ENCODE measurements at regions not wholly inside any gene's neighbourhood (a gene's known extent, or its start where the extent isn't known, plus 50 kb on each side); places are given as distances from the start of the nearest gene placed in this dataset.

DNA sequence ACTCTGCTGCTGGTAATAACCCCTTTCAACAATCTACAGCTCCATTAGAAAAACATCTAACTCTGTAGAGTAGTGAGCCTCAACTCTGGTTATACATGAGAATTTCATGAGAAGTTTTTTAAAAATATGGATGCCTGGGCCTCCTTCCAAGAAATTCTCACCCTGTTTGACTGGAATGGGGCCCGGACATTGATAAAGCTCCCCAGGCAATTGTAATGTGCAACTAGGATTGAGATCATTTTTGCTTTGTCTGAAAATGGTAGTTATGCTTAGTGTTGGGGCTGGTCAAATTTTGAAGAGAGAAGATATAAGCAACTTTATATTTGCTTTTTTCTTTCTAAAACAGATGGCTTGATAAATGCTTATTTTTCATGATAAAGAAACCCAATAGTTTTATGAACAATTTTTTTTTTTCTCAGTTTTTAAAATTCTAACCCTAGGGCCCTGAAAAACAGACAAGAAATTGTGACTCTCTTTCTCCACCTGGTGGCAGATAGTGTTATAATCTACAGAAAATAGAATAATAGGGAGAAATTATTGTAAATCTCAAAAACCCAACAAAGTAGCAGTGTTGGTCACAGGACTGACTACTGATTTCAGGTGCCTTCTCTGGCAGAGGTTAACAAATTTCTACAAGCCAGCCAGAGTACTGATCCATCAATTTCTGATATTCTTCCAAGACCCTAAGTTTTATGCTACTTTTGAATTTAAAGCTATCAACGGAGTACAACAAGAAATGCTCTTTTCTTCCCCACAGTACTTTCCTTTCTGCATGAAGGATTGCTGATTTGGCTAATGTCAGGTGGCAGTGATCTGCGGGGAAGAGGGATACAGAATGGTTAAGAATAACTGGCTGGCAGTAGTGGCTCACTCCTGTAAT is 174.8 kb downstream of the DKK1 start:
- H3K18ac ChIP-seq (ENCODE audit: insufficient read length, low read depth, low read length), result no peak overlapping the region
- H3K27me3 ChIP-seq (ENCODE audit: insufficient read depth, low read length), result no peaks in the 10 kb centered on the region
- no peaks in the 10 kb centered on the region for H3K9me3 Mint-ChIP-seq
- H3K27me3 Mint-ChIP-seq (ENCODE audit: low read depth), result peaks cover 2% of the 10 kb centered on the region
- no peak overlapping the region for H2BK5ac ChIP-seq (ENCODE audit: insufficient read length, low read length)
- H3K27ac Mint-ChIP-seq, result no peak overlapping the region
- H3K23me2 ChIP-seq (ENCODE audit: insufficient read length, low read depth, low read length, poor library complexity, severe bottlenecking), result no peaks in the 10 kb centered on the region
- no peak overlapping the region for H4K8ac ChIP-seq (replicated peaks; ENCODE audit: insufficient read length, low read depth, low read length)
- no peak overlapping the region for H3K56ac ChIP-seq (ENCODE audit: insufficient read length, low read depth, low read length)
- no peak overlapping the region for H3K27ac ChIP-seq (ENCODE audit: insufficient read length, low read depth, low read length)
- H3K9me3 ChIP-seq (ENCODE audit: control insufficient read depth, low read depth, low read length), result no peaks in the 10 kb centered on the region
- TF ChIP-seq, protein P1, sequence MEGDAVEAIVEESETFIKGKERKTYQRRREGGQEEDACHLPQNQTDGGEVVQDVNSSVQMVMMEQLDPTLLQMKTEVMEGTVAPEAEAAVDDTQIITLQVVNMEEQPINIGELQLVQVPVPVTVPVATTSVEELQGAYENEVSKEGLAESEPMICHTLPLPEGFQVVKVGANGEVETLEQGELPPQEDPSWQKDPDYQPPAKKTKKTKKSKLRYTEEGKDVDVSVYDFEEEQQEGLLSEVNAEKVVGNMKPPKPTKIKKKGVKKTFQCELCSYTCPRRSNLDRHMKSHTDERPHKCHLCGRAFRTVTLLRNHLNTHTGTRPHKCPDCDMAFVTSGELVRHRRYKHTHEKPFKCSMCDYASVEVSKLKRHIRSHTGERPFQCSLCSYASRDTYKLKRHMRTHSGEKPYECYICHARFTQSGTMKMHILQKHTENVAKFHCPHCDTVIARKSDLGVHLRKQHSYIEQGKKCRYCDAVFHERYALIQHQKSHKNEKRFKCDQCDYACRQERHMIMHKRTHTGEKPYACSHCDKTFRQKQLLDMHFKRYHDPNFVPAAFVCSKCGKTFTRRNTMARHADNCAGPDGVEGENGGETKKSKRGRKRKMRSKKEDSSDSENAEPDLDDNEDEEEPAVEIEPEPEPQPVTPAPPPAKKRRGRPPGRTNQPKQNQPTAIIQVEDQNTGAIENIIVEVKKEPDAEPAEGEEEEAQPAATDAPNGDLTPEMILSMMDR (conservative IDR thresholded peaks at IDR 0.05), result peak; percentile 81
- H2BK120ac ChIP-seq (ENCODE audit: low read depth, low read length, poor library complexity, severe bottlenecking), result no peak overlapping the region
- H3K4me3 Mint-ChIP-seq, result no peak overlapping the region
- no peak overlapping the region for H4K5ac ChIP-seq (ENCODE audit: insufficient read length, low read depth, low read length)
- H3K14ac ChIP-seq (ENCODE audit: insufficient read depth, low read length), result no peak overlapping the region
- no peak overlapping the region for H4K91ac ChIP-seq (ENCODE audit: insufficient read length, low read depth, low read length)
- H3K4me2 ChIP-seq (ENCODE audit: insufficient read depth, insufficient read length, low read length), result no peak overlapping the region
- no peak overlapping the region for H2BK20ac ChIP-seq (ENCODE audit: low read depth, low read length, poor library complexity, severe bottlenecking)
- WGBS (ENCODE audit: extremely low coverage, insufficient read length, low lambda C conversion rate), result no CpG with 5 or more reads among the region's 3 CpGs
- H3K9ac ChIP-seq (ENCODE audit: extremely low read depth, insufficient read length, low read length), result no peak overlapping the region
- no peak overlapping the region for H2AK5ac ChIP-seq (ENCODE audit: insufficient read length, low read length)
- H3K79me2 ChIP-seq (ENCODE audit: insufficient read depth, low read length), result no peaks in the 10 kb centered on the region
- no peak overlapping the region for H3K23ac ChIP-seq (ENCODE audit: insufficient read length, low read depth, low read length)
- H2BK15ac ChIP-seq (ENCODE audit: low read depth, low read length), result no peak overlapping the region
- H3K4ac ChIP-seq (ENCODE audit: low read depth, low read length), result no peak overlapping the region
- H3K36me3 Mint-ChIP-seq (ENCODE audit: insufficient read depth in 1 of 3, low read depth in 3 of 3), result no peaks in the 10 kb centered on the region
- H2AFZ ChIP-seq (ENCODE audit: low read length), result no peak overlapping the region
- H3K79me1 ChIP-seq (ENCODE audit: insufficient read depth, low read depth, low read length, poor library complexity, severe bottlenecking), result no peaks in the 10 kb centered on the region
- no peaks in the 10 kb centered on the region for H3K4me1 Mint-ChIP-seq
- H2BK12ac ChIP-seq (ENCODE audit: insufficient read length, low read depth, low read length), result no peak overlapping the region
- no peaks in the 10 kb centered on the region for H3K4me1 ChIP-seq (ENCODE audit: insufficient read depth, low read length)
- DNase-seq, result no peak
- H4K20me1 ChIP-seq (ENCODE audit: control insufficient read depth, insufficient read depth, insufficient read length), result no peaks in the 10 kb centered on the region
- no peak overlapping the region for H3T11ph ChIP-seq (ENCODE audit: low read length)
